SK-N-SH (cell line): ENCODE measurements at regions not wholly inside any gene's neighbourhood (a gene's known extent, or its start where the extent isn't known, plus 50 kb on each side); places are given as distances from the start of the nearest gene placed in this dataset.

ENCODE experiments used
- CTCF ChIA-PET: fragments of 300-600, 350-600 bp; formaldehyde crosslinking; extraction: SDS; loops from one replicate; lab custom pipeline; 2021; lab: Yijun Ruan, JAX
- POLR2A ChIA-PET: fragments of 350-600 bp; sonication (Branson Sonifier 250); formaldehyde crosslinking; extraction: SDS; loops from one replicate; lab custom pipeline; 2020; ENCODE audit warnings: antibody characterized with exemption, inconsistent platforms; lab: Yijun Ruan, JAX
- DNase-seq: peaks from one replicate; pipeline ENCODE4 v3.0.0; 2012
- H2AFZ ChIP-seq: fragments of 200-600 bp; sonication (generic); 2 replicates; pipeline ENCODE4 v1.8.1; 2016; ENCODE audit warnings: antibody characterized with exemption, mild to moderate bottlenecking, low read depth
- H3F3A ChIP-seq: fragments of 200-600 bp; sonication (generic); replicated peaks from 2 replicates; pipeline ENCODE3; 2016; ENCODE audit warnings: antibody characterized with exemption, mild to moderate bottlenecking; ENCODE audit not compliant: insufficient read depth
- H3K27ac ChIP-seq, 2 experiments: fragments of 200-500 bp in 1 of 2; fragments of 200-600 bp in 1 of 2; sonication (Bioruptor generic) in 1 of 2; sonication (generic), shearing (Covaris generic) in 1 of 2; 2 replicates each; pipeline versions ENCODE4 v1.5.1 to v1.6.1; 2014 to 2016; ENCODE audit warnings: low read depth in 2 of 2, inconsistent platforms in 1 of 2, low read length in 1 of 2, mild to moderate bottlenecking in 1 of 2, mixed read lengths in 1 of 2
- H3K27me3 ChIP-seq: fragments of 200-600 bp; sonication (generic), shearing (Covaris generic); 2 replicates; pipeline ENCODE4 v1.6.1; 2016; ENCODE audit warnings: mixed run types; ENCODE audit not compliant: insufficient read depth
- H3K36me3 ChIP-seq, 2 experiments: fragments of 200-500 bp in 1 of 2; fragments of 200-600 bp in 1 of 2; sonication (Bioruptor generic) in 1 of 2; sonication (generic) in 1 of 2; replicated peaks in 1 of 2; 2 replicates each; pipeline versions ENCODE3 to v1.5.1; 2014 to 2016; ENCODE audit warnings: low read length in 1 of 2, mild to moderate bottlenecking in 1 of 2; ENCODE audit not compliant: insufficient read depth in 2 of 2, control insufficient read depth in 1 of 2
- H3K4me1 ChIP-seq, 2 experiments: fragments of 200-500 bp in 1 of 2; fragments of 200-600 bp in 1 of 2; sonication (Bioruptor generic) in 1 of 2; sonication (generic), shearing (Covaris generic) in 1 of 2; 2 replicates each; pipeline versions ENCODE4 v1.5.1 to v1.6.1; 2014 to 2016; ENCODE audit warnings: low read depth in 1 of 2, low read length in 1 of 2, mixed run types in 1 of 2; ENCODE audit not compliant: insufficient read depth in 2 of 2, control insufficient read depth in 1 of 2
- H3K4me2 ChIP-seq: fragments of 200-600 bp; sonication (generic), shearing (Covaris generic); 2 replicates; pipeline ENCODE4 v1.6.1; 2017; ENCODE audit warnings: mixed run types
- H3K4me3 ChIP-seq, 2 experiments: fragments of 200-500 bp in 1 of 2; fragments of 200-600 bp in 1 of 2; sonication (Bioruptor generic) in 1 of 2; sonication (generic), shearing (Covaris generic) in 1 of 2; 2 replicates each; pipeline versions ENCODE4 v1.5.1 to v1.8.1; 2014 to 2016; ENCODE audit warnings: low read depth in 2 of 2, inconsistent platforms in 1 of 2, low read length in 1 of 2, mild to moderate bottlenecking in 1 of 2, mixed read lengths in 1 of 2, moderate library complexity in 1 of 2
- H3K79me2 ChIP-seq: fragments of 200-600 bp; sonication (generic); 2 replicates; pipeline ENCODE4 v1.8.1; 2017; ENCODE audit warnings: mild to moderate bottlenecking; ENCODE audit not compliant: insufficient read depth
- H3K9ac ChIP-seq: fragments of 200-600 bp; sonication (generic); 2 replicates; pipeline ENCODE4 v1.6.1; 2017; ENCODE audit warnings: mixed run types
- H3K9me2 ChIP-seq: fragments of 200-600 bp; sonication (generic); 2 replicates; pipeline ENCODE4 v1.6.1; 2017; ENCODE audit warnings: mixed run types
- H3K9me3 ChIP-seq: fragments of 200-600 bp; sonication (generic); 2 replicates; pipeline ENCODE4 v1.6.1; 2017; ENCODE audit warnings: mixed run types, mild to moderate bottlenecking, moderate library complexity
- H4K20me1 ChIP-seq: fragments of 200-600 bp; sonication (generic); 2 replicates; pipeline ENCODE4 v1.6.1; 2017; ENCODE audit warnings: mild to moderate bottlenecking, mixed run types; ENCODE audit not compliant: insufficient read depth
- CHD2 ChIP-seq: fragments of 150-350 bp; IDR thresholded peaks from 2 replicates; pipeline ENCODE4 v1.6.1; 2018; ENCODE audit warnings: low read length; ENCODE audit not compliant: partially characterized antibody
- ELF1 ChIP-seq: IDR thresholded peaks from 2 replicates; pipeline ENCODE4 v1.4.0; 2012
- EP300 ChIP-seq, 2 experiments: IDR thresholded peaks; 2 replicates each; pipeline versions ENCODE4 v1.4.0 to v1.6.1; 2012; ENCODE audit warnings: borderline replicate concordance in 1 of 2, low read depth in 1 of 2, low read length in 1 of 2
- EZH2phosphoT487 ChIP-seq: fragments of 200-600 bp; sonication (generic); IDR thresholded peaks from 2 replicates; pipeline ENCODE4 v1.6.1; 2017; ENCODE audit warnings: low read depth, mixed run types, mild to moderate bottlenecking, antibody characterized with exemption, moderate library complexity, borderline replicate concordance
- FOSL2 ChIP-seq: IDR thresholded peaks from 2 replicates; pipeline ENCODE4 v1.4.0; 2012; ENCODE audit warnings: low read depth, mild to moderate bottlenecking, moderate library complexity, borderline replicate concordance
- FOXJ3 ChIP-seq: sonication (generic); formaldehyde crosslinking; IDR thresholded peaks from 2 replicates; pipeline ENCODE4 v1.5.1; 2020; ENCODE audit warnings: mild to moderate bottlenecking, missing genetic modification reagents
- FOXM1 ChIP-seq: IDR thresholded peaks from 2 replicates; pipeline ENCODE4 v1.4.0; 2012; ENCODE audit warnings: low read depth, mild to moderate bottlenecking
- GABPA ChIP-seq: IDR thresholded peaks from 2 replicates; pipeline ENCODE4 v1.4.0; 2012; ENCODE audit warnings: low read depth, mild to moderate bottlenecking
- JUND ChIP-seq: IDR thresholded peaks from 2 replicates; pipeline ENCODE4 v1.4.0; 2012
- MEF2A ChIP-seq: IDR thresholded peaks from 2 replicates; pipeline ENCODE4 v1.4.0; 2012; ENCODE audit warnings: low read depth, borderline replicate concordance
- MXI1 ChIP-seq: IDR thresholded peaks from 2 replicates; pipeline ENCODE4 v1.6.1; 2012; ENCODE audit warnings: mild to moderate bottlenecking, low read depth, low read length, improper control_type of control experiment
- NFIC ChIP-seq: IDR thresholded peaks from 2 replicates; pipeline ENCODE4 v1.4.0; 2012; ENCODE audit warnings: borderline replicate concordance
- POLR2AphosphoS5 ChIP-seq: IDR thresholded peaks from 2 replicates; pipeline ENCODE4 v1.6.1; 2012; ENCODE audit warnings: low read depth, low read length
- RAD21 ChIP-seq: IDR thresholded peaks from 2 replicates; pipeline ENCODE4 v1.6.1; 2012; ENCODE audit warnings: mild to moderate bottlenecking, low read length
- RCOR1 ChIP-seq: fragments of 150-350 bp; IDR thresholded peaks from 2 replicates; pipeline ENCODE4 v1.6.1; 2017; ENCODE audit warnings: antibody characterized with exemption, low read length
- RXRA ChIP-seq: IDR thresholded peaks from 2 replicates; pipeline ENCODE4 v1.4.0; 2012; ENCODE audit warnings: low read depth, mild to moderate bottlenecking, borderline replicate concordance
- SIN3A ChIP-seq: IDR thresholded peaks from 2 replicates; pipeline ENCODE4 v1.6.1; 2012; ENCODE audit warnings: low read depth, mild to moderate bottlenecking, low read length, moderate library complexity, borderline replicate concordance
- SMC3 ChIP-seq: IDR thresholded peaks from 2 replicates; pipeline ENCODE4 v1.6.1; 2012; ENCODE audit warnings: low read depth, low read length, improper control_type of control experiment
- TAF1 ChIP-seq: IDR thresholded peaks from 2 replicates; pipeline ENCODE4 v1.6.1; 2012; ENCODE audit warnings: low read depth, mild to moderate bottlenecking, low read length, moderate library complexity, borderline replicate concordance
- WGBS: methylation state at CpG from one replicate; pipeline ENCODE4 v1.1.6; 2017; ENCODE audit warnings: low lambda C conversion rate; 5-methylcytosine and 5-hydroxymethylcytosine counted together
- TF ChIP-seq, protein P1 (sequence below): IDR thresholded peaks from 2 replicates; pipeline ENCODE4 v1.4.0; 2012; ENCODE audit warnings: low read depth
- TF ChIP-seq, protein P2 (sequence below): fragments of 150-350 bp; IDR thresholded peaks from 2 replicates; pipeline ENCODE4 v1.6.1; 2016; ENCODE audit warnings: mild to moderate bottlenecking, low read depth, low read length
- TF ChIP-seq, protein P3 (sequence below): IDR thresholded peaks from 2 replicates; pipeline ENCODE4; 2012
- TF ChIP-seq, protein P4 (sequence below): fragments of 150-350 bp; IDR thresholded peaks from 2 replicates; pipeline ENCODE4 v1.6.1; 2017; ENCODE audit warnings: antibody characterized with exemption, low read length, low read depth, borderline replicate concordance
- TF ChIP-seq, protein P5 (sequence below): fragments of 200-600 bp; sonication (generic); IDR thresholded peaks from 2 replicates; pipeline ENCODE4 v1.6.1; 2017; ENCODE audit warnings: antibody characterized with exemption, mild to moderate bottlenecking, moderate library complexity

DNA sequence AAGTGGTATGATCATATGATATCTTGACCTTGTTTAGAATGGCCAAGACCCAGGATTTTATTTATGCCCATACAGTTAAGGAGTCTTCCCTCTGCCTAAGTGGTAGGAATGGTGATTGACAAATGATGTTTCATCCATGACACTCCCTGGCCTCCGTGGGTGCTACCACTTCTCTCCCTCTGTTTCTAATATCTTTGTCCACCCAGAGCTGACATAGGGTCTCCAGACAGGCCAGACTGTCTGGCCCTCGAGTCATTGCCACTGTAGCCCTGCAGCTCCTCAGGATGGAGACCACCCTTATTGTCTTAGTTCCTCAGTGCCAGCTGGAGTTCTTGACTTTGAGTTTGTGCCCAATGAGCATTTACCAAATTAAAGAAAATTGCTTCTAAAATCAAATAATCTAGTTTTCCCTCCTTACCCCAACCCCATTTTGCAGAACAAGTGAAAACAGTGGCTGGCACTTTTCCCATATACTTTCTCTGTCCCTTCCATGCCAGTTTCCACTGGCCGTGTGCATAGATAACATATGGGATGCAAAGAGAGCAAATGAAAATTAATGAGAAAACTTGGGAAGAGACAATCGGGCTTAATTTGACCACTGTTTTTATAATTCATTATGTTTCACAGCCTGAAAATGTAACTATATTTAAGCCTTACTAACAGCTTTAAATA is 235.7 kb downstream of the NSG2 start:
- Histone ChIP-seq H3K79me2 (no peaks in the 10 kb centered on the region), H3K27me3 (no peaks in the 10 kb centered on the region), H3K9ac (no peak overlapping the region), H3K4me1 (no peaks in the 10 kb centered on the region; a peak in 1 of 4 replicates), H2AFZ (no peak overlapping the region), H3K9me3 (no peaks in the 10 kb centered on the region), H3F3A (no peaks in the 10 kb centered on the region), H3K4me2 (no peak overlapping the region), H3K9me2 (no peaks in the 10 kb centered on the region), H4K20me1 (no peaks in the 10 kb centered on the region), H3K4me3 (no peak overlapping the region), H3K36me3 (no peaks in the 10 kb centered on the region), H3K27ac (no peak overlapping the region)
- TF ChIP-seq, protein P1, sequence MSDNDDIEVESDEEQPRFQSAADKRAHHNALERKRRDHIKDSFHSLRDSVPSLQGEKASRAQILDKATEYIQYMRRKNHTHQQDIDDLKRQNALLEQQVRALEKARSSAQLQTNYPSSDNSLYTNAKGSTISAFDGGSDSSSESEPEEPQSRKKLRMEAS = no peak
- TF ChIP-seq SMC3 (no peak), TAF1 (no peak), NFIC (no peak), MEF2A (no peak), POLR2AphosphoS5 (no peak), RCOR1 (no peak), EP300 (IDR thresholded peaks at IDR 0.05; ENCODE audit: borderline replicate concordance in 1 of 2, low read depth in 1 of 2, low read length in 1 of 2) (no peak), GABPA (no peak)
- ChIA-PET CTCF (no interaction called here), POLR2A (no interaction called here)
- no peak for DNase-seq
- 17% methylated on average over 4 of the region's 4 CpGs for WGBS

DNA sequence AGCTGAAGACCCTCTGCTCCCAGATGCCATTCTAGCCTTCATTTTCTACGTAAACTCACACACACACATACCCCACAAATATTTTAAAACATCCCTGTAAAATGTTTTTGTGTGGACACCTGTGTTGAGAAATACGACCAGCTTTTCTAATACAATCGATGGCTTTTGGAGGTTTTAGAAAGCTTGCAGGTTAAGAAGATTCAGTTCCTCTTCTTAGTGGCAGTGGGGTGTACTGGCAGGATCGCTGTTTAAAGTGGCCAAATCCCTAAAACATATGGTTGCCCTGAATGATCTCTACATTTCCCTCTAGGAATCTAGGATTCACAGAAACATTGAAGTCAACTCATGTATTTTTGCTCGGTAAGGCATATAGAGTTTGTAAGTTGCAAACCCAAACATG is 236.3 kb downstream of the NSG2 start:
- 26% methylated on average over 5 of the region's 5 CpGs for WGBS
- H3K4me3 ChIP-seq = no peak overlapping the region
- H2AFZ ChIP-seq = no peak overlapping the region
- no peak for DNase-seq
- no peaks in the 10 kb centered on the region for H4K20me1 ChIP-seq
- no peaks in the 10 kb centered on the region for H3K9me2 ChIP-seq
- no peaks in the 10 kb centered on the region for H3F3A ChIP-seq
- no peak overlapping the region for H3K9ac ChIP-seq
- no peaks in the 10 kb centered on the region; a peak in 1 of 4 replicates for H3K4me1 ChIP-seq
- H3K79me2 ChIP-seq = no peaks in the 10 kb centered on the region
- H3K36me3 ChIP-seq = no peaks in the 10 kb centered on the region
- ChIA-PET POLR2A (no interaction called here), CTCF (interaction anchor here (1.0 kb wide), 1 partner anchor 23 kb away, joined by 3 read pairs; no protein-coding TSS in a partner anchor)
- no peak overlapping the region for H3K4me2 ChIP-seq
- no peaks in the 10 kb centered on the region for H3K27me3 ChIP-seq
- H3K9me3 ChIP-seq = no peaks in the 10 kb centered on the region
- no peak overlapping the region for H3K27ac ChIP-seq
- TF ChIP-seq EP300 (IDR thresholded peaks at IDR 0.05; ENCODE audit: borderline replicate concordance in 1 of 2, low read depth in 1 of 2, low read length in 1 of 2) (no peak), CHD2 (no peak), JUND (no peak), MXI1 (no peak), EZH2phosphoT487 (no peak), FOSL2 (no peak), FOXJ3 (CRISPR knock-in tag) (no peak), SIN3A (no peak), FOXM1 (no peak), RAD21 (no peak), ELF1 (no peak), RXRA (no peak)
- TF ChIP-seq, protein P2, sequence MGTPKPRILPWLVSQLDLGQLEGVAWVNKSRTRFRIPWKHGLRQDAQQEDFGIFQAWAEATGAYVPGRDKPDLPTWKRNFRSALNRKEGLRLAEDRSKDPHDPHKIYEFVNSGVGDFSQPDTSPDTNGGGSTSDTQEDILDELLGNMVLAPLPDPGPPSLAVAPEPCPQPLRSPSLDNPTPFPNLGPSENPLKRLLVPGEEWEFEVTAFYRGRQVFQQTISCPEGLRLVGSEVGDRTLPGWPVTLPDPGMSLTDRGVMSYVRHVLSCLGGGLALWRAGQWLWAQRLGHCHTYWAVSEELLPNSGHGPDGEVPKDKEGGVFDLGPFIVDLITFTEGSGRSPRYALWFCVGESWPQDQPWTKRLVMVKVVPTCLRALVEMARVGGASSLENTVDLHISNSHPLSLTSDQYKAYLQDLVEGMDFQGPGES = no peak
- TF ChIP-seq, protein P3, sequence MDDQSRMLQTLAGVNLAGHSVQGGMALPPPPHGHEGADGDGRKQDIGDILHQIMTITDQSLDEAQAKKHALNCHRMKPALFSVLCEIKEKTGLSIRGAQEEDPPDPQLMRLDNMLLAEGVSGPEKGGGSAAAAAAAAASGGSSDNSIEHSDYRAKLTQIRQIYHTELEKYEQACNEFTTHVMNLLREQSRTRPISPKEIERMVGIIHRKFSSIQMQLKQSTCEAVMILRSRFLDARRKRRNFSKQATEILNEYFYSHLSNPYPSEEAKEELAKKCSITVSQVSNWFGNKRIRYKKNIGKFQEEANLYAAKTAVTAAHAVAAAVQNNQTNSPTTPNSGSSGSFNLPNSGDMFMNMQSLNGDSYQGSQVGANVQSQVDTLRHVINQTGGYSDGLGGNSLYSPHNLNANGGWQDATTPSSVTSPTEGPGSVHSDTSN = no peak
- TF ChIP-seq, protein P4, sequence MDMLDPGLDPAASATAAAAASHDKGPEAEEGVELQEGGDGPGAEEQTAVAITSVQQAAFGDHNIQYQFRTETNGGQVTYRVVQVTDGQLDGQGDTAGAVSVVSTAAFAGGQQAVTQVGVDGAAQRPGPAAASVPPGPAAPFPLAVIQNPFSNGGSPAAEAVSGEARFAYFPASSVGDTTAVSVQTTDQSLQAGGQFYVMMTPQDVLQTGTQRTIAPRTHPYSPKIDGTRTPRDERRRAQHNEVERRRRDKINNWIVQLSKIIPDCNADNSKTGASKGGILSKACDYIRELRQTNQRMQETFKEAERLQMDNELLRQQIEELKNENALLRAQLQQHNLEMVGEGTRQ = no peak
- TF ChIP-seq, protein P5, sequence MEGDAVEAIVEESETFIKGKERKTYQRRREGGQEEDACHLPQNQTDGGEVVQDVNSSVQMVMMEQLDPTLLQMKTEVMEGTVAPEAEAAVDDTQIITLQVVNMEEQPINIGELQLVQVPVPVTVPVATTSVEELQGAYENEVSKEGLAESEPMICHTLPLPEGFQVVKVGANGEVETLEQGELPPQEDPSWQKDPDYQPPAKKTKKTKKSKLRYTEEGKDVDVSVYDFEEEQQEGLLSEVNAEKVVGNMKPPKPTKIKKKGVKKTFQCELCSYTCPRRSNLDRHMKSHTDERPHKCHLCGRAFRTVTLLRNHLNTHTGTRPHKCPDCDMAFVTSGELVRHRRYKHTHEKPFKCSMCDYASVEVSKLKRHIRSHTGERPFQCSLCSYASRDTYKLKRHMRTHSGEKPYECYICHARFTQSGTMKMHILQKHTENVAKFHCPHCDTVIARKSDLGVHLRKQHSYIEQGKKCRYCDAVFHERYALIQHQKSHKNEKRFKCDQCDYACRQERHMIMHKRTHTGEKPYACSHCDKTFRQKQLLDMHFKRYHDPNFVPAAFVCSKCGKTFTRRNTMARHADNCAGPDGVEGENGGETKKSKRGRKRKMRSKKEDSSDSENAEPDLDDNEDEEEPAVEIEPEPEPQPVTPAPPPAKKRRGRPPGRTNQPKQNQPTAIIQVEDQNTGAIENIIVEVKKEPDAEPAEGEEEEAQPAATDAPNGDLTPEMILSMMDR = no peak
